SK-N-SH (cell line): ENCODE measurements at regions not wholly inside any gene's neighbourhood (a gene's known extent, or its start where the extent isn't known, plus 50 kb on each side); places are given as distances from the start of the nearest gene placed in this dataset.

Experiments used
- CTCF ChIA-PET: fragments of 300-600, 350-600 bp; formaldehyde crosslinking; extraction: SDS; loops from one replicate; lab custom pipeline; 2021; lab: Yijun Ruan, JAX
- POLR2A ChIA-PET: fragments of 350-600 bp; sonication (Branson Sonifier 250); formaldehyde crosslinking; extraction: SDS; loops from one replicate; lab custom pipeline; 2020; ENCODE audit warnings: antibody characterized with exemption, inconsistent platforms; lab: Yijun Ruan, JAX
- DNase-seq: peaks from one replicate; pipeline ENCODE4 v3.0.0; 2012
- H2AFZ ChIP-seq: fragments of 200-600 bp; sonication (generic); 2 replicates; pipeline ENCODE4 v1.8.1; 2016; ENCODE audit warnings: antibody characterized with exemption, mild to moderate bottlenecking, low read depth
- H3F3A ChIP-seq: fragments of 200-600 bp; sonication (generic); replicated peaks from 2 replicates; pipeline ENCODE3; 2016; ENCODE audit warnings: antibody characterized with exemption, mild to moderate bottlenecking; ENCODE audit not compliant: insufficient read depth
- H3K27ac ChIP-seq, 2 experiments: fragments of 200-500 bp in 1 of 2; fragments of 200-600 bp in 1 of 2; sonication (Bioruptor generic) in 1 of 2; sonication (generic), shearing (Covaris generic) in 1 of 2; 2 replicates each; pipeline versions ENCODE4 v1.5.1 to v1.6.1; 2014 to 2016; ENCODE audit warnings: low read depth in 2 of 2, inconsistent platforms in 1 of 2, low read length in 1 of 2, mild to moderate bottlenecking in 1 of 2, mixed read lengths in 1 of 2
- H3K27me3 ChIP-seq: fragments of 200-600 bp; sonication (generic), shearing (Covaris generic); 2 replicates; pipeline ENCODE4 v1.6.1; 2016; ENCODE audit warnings: mixed run types; ENCODE audit not compliant: insufficient read depth
- H3K36me3 ChIP-seq, 2 experiments: fragments of 200-500 bp in 1 of 2; fragments of 200-600 bp in 1 of 2; sonication (Bioruptor generic) in 1 of 2; sonication (generic) in 1 of 2; replicated peaks in 1 of 2; 2 replicates each; pipeline versions ENCODE3 to v1.5.1; 2014 to 2016; ENCODE audit warnings: low read length in 1 of 2, mild to moderate bottlenecking in 1 of 2; ENCODE audit not compliant: insufficient read depth in 2 of 2, control insufficient read depth in 1 of 2
- H3K4me1 ChIP-seq, 2 experiments: fragments of 200-500 bp in 1 of 2; fragments of 200-600 bp in 1 of 2; sonication (Bioruptor generic) in 1 of 2; sonication (generic), shearing (Covaris generic) in 1 of 2; 2 replicates each; pipeline versions ENCODE4 v1.5.1 to v1.6.1; 2014 to 2016; ENCODE audit warnings: low read depth in 1 of 2, low read length in 1 of 2, mixed run types in 1 of 2; ENCODE audit not compliant: insufficient read depth in 2 of 2, control insufficient read depth in 1 of 2
- H3K4me2 ChIP-seq: fragments of 200-600 bp; sonication (generic), shearing (Covaris generic); 2 replicates; pipeline ENCODE4 v1.6.1; 2017; ENCODE audit warnings: mixed run types
- H3K4me3 ChIP-seq, 2 experiments: fragments of 200-500 bp in 1 of 2; fragments of 200-600 bp in 1 of 2; sonication (Bioruptor generic) in 1 of 2; sonication (generic), shearing (Covaris generic) in 1 of 2; 2 replicates each; pipeline versions ENCODE4 v1.5.1 to v1.8.1; 2014 to 2016; ENCODE audit warnings: low read depth in 2 of 2, inconsistent platforms in 1 of 2, low read length in 1 of 2, mild to moderate bottlenecking in 1 of 2, mixed read lengths in 1 of 2, moderate library complexity in 1 of 2
- H3K79me2 ChIP-seq: fragments of 200-600 bp; sonication (generic); 2 replicates; pipeline ENCODE4 v1.8.1; 2017; ENCODE audit warnings: mild to moderate bottlenecking; ENCODE audit not compliant: insufficient read depth
- H3K9ac ChIP-seq: fragments of 200-600 bp; sonication (generic); 2 replicates; pipeline ENCODE4 v1.6.1; 2017; ENCODE audit warnings: mixed run types
- H3K9me2 ChIP-seq: fragments of 200-600 bp; sonication (generic); 2 replicates; pipeline ENCODE4 v1.6.1; 2017; ENCODE audit warnings: mixed run types
- H3K9me3 ChIP-seq: fragments of 200-600 bp; sonication (generic); 2 replicates; pipeline ENCODE4 v1.6.1; 2017; ENCODE audit warnings: mixed run types, mild to moderate bottlenecking, moderate library complexity
- H4K20me1 ChIP-seq: fragments of 200-600 bp; sonication (generic); 2 replicates; pipeline ENCODE4 v1.6.1; 2017; ENCODE audit warnings: mild to moderate bottlenecking, mixed run types; ENCODE audit not compliant: insufficient read depth
- CHD2 ChIP-seq: fragments of 150-350 bp; IDR thresholded peaks from 2 replicates; pipeline ENCODE4 v1.6.1; 2018; ENCODE audit warnings: low read length; ENCODE audit not compliant: partially characterized antibody
- CTCF ChIP-seq: fragments of 200-600 bp; sonication (generic); IDR thresholded peaks from 2 replicates; pipeline ENCODE4 v1.6.1; 2017; ENCODE audit warnings: antibody characterized with exemption, mild to moderate bottlenecking, moderate library complexity
- ELF1 ChIP-seq: IDR thresholded peaks from 2 replicates; pipeline ENCODE4 v1.4.0; 2012
- EP300 ChIP-seq, 2 experiments: IDR thresholded peaks; 2 replicates each; pipeline versions ENCODE4 v1.4.0 to v1.6.1; 2012; ENCODE audit warnings: borderline replicate concordance in 1 of 2, low read depth in 1 of 2, low read length in 1 of 2
- FOXM1 ChIP-seq: IDR thresholded peaks from 2 replicates; pipeline ENCODE4 v1.4.0; 2012; ENCODE audit warnings: low read depth, mild to moderate bottlenecking
- IRF3 ChIP-seq: fragments of 150-350 bp; IDR thresholded peaks from 2 replicates; pipeline ENCODE4 v1.6.1; 2016; ENCODE audit warnings: mild to moderate bottlenecking, low read depth, low read length
- MXI1 ChIP-seq: IDR thresholded peaks from 2 replicates; pipeline ENCODE4 v1.6.1; 2012; ENCODE audit warnings: mild to moderate bottlenecking, low read depth, low read length, improper control_type of control experiment
- PBX3 ChIP-seq: IDR thresholded peaks from 2 replicates; pipeline ENCODE4; 2012
- RAD21 ChIP-seq: IDR thresholded peaks from 2 replicates; pipeline ENCODE4 v1.6.1; 2012; ENCODE audit warnings: mild to moderate bottlenecking, low read length
- RFX5 ChIP-seq: IDR thresholded peaks from 2 replicates; pipeline ENCODE4 v1.6.1; 2012; ENCODE audit warnings: mild to moderate bottlenecking, improper control_type of control experiment, low read length
- RXRA ChIP-seq: IDR thresholded peaks from 2 replicates; pipeline ENCODE4 v1.4.0; 2012; ENCODE audit warnings: low read depth, mild to moderate bottlenecking, borderline replicate concordance
- SIN3A ChIP-seq: IDR thresholded peaks from 2 replicates; pipeline ENCODE4 v1.6.1; 2012; ENCODE audit warnings: low read depth, mild to moderate bottlenecking, low read length, moderate library complexity, borderline replicate concordance
- SMC3 ChIP-seq: IDR thresholded peaks from 2 replicates; pipeline ENCODE4 v1.6.1; 2012; ENCODE audit warnings: low read depth, low read length, improper control_type of control experiment
- TAF1 ChIP-seq: IDR thresholded peaks from 2 replicates; pipeline ENCODE4 v1.6.1; 2012; ENCODE audit warnings: low read depth, mild to moderate bottlenecking, low read length, moderate library complexity, borderline replicate concordance
- TCF12 ChIP-seq: IDR thresholded peaks from 2 replicates; pipeline ENCODE4 v1.4.0; 2012
- USF2 ChIP-seq: fragments of 150-350 bp; IDR thresholded peaks from 2 replicates; pipeline ENCODE4 v1.6.1; 2017; ENCODE audit warnings: antibody characterized with exemption, low read length, low read depth, borderline replicate concordance
- YY1 ChIP-seq: IDR thresholded peaks from 2 replicates; pipeline ENCODE4 v1.4.0; 2012; ENCODE audit warnings: low read depth, mild to moderate bottlenecking
- TF ChIP-seq, protein P1 (sequence below): IDR thresholded peaks from 2 replicates; pipeline ENCODE4 v1.4.0; 2012; ENCODE audit warnings: low read depth

GRCh38 chr14:21993837-21994236, 320.2 kb upstream of the OR4E1 start:
- H3K36me3 ChIP-seq: no peaks in the 10 kb centered on the region
- DNase-seq: no peak
- H3K4me3 ChIP-seq: no peak overlapping the region
- no peak for TF ChIP-seq TAF1
- no peak for TF ChIP-seq RFX5
- TF ChIP-seq PBX3: no peak
- TF ChIP-seq SIN3A: no peak
- TF ChIP-seq EP300 (IDR thresholded peaks at IDR 0.05; ENCODE audit: borderline replicate concordance in 1 of 2, low read depth in 1 of 2, low read length in 1 of 2): no peak
- TF ChIP-seq, protein P1, sequence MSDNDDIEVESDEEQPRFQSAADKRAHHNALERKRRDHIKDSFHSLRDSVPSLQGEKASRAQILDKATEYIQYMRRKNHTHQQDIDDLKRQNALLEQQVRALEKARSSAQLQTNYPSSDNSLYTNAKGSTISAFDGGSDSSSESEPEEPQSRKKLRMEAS: no peak
- TF ChIP-seq IRF3: no peak
- no peak for TF ChIP-seq SMC3
- no peak for TF ChIP-seq ELF1
- no peak for TF ChIP-seq FOXM1
- no peak for TF ChIP-seq RAD21
- no peak for TF ChIP-seq TCF12
- no peak for TF ChIP-seq USF2
- no peak for TF ChIP-seq MXI1
- TF ChIP-seq CHD2: no peak
- TF ChIP-seq RXRA: no peak
- no peak for TF ChIP-seq CTCF
- no peak for TF ChIP-seq YY1
- TF ChIP-seq, all 33 proteins: peak for 0
- H3K79me2 ChIP-seq: no peaks in the 10 kb centered on the region
- CTCF ChIA-PET: interaction anchor here (1.0 kb wide), 1 partner anchor 16 kb away, joined by 3 read pairs; no protein-coding TSS in a partner anchor
- H3F3A ChIP-seq: no peaks in the 10 kb centered on the region
- H3K9me2 ChIP-seq: no peaks in the 10 kb centered on the region
- POLR2A ChIA-PET: no interaction called here
- H3K4me2 ChIP-seq: no peak overlapping the region
- H3K9me3 ChIP-seq: no peaks in the 10 kb centered on the region
- H3K27me3 ChIP-seq: peaks cover 6% of the 10 kb centered on the region; the same call in 1 of the 2 replicates
- no peak overlapping the region for H2AFZ ChIP-seq
- H3K27ac ChIP-seq: no peak overlapping the region
- H3K4me1 ChIP-seq: no peaks in the 10 kb centered on the region
- no peaks in the 10 kb centered on the region for H4K20me1 ChIP-seq
- H3K9ac ChIP-seq: no peak overlapping the region
